HG02938 (cell line): ENCODE measurements at regions not wholly inside any gene's neighbourhood (a gene's known extent, or its start where the extent isn't known, plus 50 kb on each side); places are given as distances from the start of the nearest gene placed in this dataset.

ENCODE experiments used
- ATAC-seq: cut with Tn5 transposase; IDR thresholded peaks from one replicate; pipeline ENCODE4 v1.9.1; 2021; ENCODE audit warnings: mild to moderate bottlenecking, moderate library complexity; ENCODE audit not compliant: unreplicated experiment

DNA sequence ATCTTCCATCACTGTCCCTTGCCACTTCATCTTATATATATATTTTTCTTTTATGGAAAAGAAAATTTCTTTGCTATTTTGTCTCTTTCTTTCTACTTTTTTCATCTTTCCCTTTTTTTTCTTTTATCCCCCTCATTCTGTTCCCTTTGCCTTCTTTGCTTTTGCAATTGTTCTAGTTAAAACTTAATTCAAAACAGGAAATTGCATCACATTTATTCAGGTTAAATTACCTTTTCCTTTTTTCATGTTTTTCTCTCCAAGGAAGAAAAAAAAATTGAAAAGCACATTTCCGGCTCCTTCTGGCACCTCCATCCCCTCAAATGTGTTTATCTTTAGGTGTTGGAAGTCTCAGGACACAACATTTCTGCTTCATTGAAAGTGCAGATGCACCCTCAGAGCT, 176.9 kb downstream of the FGF1 start:
- ATAC-seq = no peak

DNA sequence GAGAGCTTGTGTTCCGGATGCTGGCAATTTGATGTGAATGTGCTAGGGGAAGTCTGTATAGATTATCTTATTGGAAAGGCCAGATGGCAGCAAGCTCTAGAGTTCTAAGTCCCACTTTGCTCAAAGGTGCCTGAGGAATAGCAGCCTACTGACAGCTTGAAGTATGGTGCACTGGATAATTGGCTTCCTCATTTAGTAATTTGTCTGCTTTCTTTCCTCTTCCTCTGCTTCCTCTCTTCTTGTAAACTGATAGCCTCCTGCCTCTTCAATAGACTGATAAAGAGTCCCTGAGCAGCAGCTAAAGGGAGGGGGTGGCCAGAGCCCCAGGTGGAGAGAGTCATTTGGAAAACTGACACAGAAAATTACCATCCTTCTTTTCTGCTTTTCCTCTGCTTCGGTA, 177.3 kb downstream of the FGF1 start:
- ATAC-seq = no peak

DNA sequence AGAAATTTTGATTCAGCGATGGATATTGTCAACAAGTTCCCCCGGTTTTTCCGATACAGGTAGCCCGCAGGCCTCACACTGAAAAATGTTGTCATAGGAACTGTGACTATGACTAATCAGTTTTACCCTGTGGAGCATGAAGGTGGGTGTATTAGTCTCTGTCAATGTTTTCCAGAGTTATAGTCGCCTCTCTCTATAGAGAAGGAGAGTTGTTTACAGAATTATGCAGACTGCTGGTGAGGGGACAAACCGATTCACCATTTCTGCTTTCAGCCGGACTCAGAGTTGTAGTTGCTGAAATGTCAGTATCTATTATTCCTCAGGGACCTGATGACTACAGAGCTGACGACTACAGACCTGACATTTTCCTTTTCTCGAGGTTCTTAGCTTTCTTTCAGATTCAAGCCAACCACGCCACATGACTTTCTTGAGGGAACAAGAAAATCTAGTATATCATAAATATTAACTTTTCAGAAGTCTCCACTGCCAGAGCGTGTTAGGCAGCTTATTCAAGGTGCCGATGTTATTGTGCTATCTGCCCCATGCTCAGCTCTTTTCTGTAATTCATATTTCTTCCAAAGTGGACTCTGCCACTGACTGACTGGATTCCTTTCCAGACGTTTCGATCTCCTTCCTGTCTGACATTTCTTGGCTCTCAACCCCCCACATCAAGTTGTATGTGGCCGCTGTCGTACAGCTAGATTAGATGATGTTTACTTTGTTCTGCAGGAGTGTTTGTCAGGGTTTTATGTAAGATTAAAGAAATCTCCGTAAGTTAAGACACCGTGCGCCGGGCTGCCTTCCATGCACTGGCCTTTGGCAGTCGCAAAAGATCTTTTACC, 178.1 kb downstream of the FGF1 start:
- no peak for ATAC-seq

DNA sequence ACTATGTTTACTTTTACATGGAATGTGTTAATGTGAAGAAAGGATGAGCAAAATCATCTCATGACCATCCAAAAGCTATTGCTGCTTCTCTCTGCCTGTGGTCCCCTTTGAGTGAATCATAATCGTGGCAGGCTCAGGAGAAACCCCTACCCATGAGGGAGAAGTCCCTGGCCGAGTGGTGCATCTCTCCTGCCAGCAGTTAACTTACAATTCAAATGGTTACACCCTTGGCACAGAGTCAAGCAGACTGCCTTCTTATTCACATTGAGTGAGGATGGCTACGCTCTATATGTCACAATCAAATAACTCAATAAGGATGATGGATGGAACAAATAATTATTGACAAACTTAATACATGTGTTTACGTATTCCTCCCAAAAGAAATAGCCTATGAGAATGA, 179.1 kb downstream of the FGF1 start:
- ATAC-seq = no peak

DNA sequence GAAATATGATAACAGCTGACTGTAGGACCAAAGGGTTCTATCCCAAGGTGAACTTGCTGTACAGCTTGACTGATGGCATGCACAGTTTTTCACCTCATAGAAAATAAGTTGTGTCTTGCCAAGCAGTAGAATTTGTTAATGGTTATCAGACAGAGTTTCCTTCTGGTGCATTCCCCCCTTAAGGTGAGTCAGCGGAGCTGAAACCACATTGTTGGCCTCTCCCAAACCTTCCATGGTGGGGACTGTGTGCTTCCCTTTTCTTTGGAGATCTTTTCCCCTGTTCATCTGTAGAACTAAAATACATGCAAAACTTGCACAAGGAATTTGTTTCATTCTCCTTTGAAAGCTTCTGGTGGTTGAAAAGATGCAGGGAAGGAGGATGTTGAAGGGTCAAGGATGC, 179.8 kb downstream of the FGF1 start:
- ATAC-seq = no peak

DNA sequence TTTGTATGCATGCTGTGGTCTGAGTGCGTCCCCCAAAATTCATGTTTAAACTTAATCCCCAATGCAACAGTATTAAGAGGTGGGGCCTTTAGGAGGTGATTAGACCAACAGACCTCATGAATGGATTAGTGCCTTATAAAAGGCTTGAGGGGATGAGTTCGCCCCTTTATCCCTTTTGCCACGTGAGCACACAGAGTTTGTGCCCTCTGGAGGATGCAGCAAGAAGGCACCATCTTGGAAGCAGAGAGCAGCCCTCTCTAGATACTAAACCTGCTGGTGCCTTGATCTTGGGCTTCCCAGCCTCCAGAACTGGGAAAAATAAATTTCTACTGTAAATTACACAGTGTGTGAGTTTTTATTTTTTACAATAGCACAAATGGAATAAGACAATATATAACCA, 177.1 kb upstream of the SPRY4 start:
- no peak for ATAC-seq

DNA sequence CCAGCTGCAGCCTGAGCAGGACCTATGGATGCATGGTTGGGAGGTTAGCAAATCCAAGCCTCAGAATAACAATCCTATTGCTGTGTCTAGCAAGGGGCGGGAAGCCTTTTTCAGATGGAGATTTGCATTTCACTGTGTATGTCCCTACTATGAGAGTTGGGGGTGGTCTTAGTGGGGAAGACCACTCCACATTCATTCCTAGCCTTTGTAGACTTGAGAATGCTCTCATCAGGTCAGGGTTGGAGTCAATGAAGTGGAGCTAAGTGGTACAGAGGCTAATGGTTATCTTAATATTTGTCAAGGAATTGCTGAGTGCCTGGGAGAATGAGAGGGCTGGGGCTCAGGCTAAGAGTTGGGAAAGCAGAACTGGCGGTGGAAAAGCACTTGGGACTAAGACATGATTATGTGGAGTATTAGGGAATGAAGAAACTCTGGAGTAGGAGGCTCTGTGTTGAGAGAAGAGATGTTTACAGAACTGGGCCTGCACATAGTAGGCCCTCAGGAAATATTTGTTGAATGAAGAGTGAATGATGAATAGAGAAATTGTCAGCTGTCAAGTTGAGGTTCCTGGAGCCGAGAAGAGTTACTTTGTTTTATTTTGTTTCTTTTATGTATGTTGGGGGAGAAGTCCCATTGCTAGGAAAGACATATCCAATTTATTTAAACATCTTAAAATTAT, 175.5 kb upstream of the SPRY4 start:
- no peak for ATAC-seq

DNA sequence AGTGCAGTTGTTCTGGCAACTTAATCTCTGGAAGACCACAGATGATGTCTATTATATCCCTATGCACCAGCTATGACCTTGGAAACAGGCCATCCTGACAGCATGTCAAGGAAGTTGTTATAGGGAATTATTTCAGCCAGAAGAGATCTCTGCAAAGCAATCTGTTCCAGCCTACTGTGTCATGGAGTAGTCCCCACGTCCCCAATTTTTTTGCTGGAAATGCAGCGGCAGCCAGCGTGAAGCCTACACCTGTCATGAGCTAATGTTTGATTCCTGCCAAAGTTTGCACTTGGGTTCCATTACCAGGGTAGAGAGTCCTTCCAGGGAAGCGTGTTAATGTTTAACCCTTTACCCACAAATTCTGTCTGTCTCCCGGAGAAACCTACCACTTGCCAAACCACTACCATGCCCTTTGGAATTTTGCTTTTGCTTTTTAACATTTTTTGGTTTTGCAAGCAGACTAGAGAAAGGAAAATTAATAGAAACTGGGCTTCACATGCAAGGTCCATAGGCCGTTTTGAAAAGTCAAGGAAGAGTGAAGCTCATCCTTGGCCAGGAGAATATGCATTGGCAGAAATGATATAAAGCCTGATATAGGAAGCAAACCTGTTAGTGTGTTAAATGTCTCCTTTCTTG, 174.9 kb upstream of the SPRY4 start:
- no peak for ATAC-seq

DNA sequence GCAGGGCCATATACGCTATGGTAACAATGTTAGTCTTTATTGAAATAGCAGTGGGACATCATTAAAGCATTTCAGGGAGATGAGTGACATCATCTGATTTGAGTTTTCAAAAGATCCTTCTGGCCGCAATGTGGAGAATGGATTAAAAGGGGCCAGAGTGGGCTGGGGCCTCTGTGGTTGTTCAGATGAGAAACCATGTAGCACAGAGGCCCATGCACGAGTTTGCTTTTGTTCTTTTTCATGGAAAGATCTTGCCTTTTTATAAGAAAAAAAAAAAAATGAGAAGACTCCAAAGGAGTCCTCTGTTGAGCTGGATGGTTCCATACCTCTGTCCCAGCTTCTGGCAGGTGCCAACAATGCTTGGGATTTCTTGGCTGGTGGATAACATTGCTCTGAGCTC, 173.5 kb upstream of the SPRY4 start:
- no peak for ATAC-seq

DNA sequence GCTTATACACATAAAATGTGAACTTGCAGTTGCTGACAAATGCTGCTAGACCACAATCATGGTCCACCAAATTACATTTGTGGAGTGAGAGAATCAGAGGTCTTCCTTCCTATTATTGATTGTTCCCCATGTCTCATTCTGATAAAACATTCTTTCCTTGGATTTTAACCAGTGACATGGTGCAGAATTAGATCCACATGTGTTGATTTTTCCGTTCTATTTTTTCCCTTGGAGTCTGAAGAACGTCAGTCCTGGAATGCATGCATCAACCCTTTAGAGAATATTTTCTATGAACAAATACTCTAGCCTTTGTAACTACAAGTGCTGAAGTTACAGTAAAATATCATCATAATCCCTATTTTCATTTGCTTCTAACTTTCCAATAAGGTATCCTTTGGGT, 170.7 kb upstream of the SPRY4 start:
- no peak for ATAC-seq

DNA sequence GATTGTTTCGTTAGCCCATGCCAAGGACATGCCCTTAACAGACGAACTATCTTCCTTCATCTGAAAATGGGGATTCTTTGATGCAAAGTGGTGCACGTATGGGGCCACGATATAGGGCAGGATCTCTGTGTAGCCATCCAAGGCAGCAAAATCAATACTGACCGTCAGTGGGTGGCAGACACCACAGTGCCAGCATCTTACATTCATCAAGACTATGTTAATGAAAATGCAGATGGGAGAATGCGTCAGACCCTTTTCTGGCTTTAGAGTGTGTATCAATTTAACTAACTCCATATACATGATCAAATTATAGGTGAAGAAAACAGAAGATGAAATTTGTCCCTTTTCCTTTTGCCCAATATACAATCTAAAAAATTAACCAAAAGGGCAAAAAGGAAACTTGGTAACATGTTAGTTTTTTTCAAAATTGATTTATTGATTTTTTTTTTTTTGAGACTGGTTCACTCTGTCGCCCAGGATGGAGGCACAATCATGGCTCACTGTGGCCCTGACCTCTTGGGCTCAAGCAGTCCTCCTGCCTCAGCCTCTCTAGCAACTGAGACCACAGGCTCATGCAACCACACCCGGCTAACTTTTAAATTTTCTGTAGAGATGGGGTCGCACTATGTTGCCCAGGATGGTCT, 169.2 kb upstream of the SPRY4 start:
- ATAC-seq = no peak

DNA sequence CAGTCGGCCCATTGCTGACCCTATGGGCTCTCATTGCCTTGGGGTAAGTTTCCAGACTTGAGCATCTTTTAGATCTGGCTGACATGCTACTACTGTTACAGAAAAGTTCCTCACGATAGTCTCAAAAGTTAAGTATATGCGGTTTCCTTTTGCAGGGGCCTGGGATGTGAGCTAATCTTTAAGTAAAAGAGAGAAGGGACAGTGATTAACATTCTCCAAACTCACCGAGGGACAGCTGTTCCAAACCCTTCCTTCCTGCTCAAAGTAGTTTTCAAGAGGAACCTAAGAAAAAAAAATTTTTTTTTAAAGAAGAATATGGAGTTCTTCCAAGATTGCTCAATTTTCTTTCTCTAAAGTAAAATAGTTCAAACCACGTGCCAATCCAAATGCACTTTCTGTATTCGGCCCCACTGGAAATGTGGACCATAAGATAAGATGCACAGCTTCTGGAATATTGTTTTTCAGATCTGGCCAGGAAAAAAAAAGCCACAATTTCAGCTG, 168.0 kb upstream of the SPRY4 start:
- no peak for ATAC-seq

DNA sequence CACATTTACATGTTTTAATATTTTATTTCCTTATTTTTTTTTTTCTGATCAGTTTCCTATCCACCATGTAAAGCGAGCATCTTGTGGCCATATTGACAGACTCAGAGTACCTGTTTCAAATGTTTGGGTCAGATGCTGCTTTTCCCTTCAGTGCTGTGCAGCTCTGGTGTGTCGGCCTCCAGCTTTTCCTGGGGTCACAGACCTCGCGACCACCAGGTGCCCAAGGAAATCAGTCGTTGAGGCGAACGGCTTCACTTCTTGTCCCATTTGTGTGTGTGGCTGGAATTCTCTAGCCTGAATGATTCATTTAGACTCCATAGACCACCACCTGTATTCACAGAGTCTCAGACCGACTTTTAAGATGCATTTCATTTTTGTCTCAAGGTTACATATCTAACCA, 166.9 kb upstream of the SPRY4 start:
- no peak for ATAC-seq

DNA sequence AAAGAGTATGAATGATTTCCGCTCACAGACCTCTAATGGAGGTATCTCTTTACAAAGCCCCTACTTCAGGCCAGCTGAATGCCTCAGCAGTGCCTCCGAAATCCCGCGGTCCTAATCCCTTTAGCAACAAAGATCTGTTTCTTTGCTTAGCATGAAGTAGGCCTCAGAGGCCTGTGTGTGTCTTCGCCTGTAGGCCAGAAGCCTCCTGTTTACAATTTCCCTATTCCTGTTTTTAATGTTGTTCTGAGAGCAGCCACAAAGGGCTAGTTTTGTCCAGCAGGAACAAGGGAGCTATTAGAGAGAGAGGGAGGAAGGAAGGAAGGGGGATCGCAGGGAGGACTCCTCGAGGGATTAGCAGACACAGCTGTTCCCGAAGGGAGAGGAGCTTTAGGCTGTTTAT, 166.4 kb upstream of the SPRY4 start:
- no peak for ATAC-seq

DNA sequence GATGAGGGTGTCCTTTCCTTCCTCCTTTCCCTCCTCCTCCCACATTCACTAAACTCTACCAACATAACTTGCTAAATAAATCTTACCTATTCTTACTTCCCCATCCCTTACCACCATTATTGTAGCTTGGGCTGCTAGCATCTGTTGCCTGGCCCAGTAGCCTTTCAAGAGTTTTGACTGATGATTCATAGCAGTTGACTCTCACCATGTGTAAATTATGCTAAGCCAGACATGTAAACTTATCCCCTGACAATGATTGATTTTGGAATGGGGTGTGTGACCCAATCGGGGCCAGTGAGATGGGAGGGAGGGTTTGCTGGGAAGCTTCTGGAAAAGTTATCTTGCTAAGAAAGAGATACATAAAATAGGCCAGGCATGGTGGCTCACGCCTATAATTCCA, 161.8 kb upstream of the SPRY4 start:
- no peak for ATAC-seq

DNA sequence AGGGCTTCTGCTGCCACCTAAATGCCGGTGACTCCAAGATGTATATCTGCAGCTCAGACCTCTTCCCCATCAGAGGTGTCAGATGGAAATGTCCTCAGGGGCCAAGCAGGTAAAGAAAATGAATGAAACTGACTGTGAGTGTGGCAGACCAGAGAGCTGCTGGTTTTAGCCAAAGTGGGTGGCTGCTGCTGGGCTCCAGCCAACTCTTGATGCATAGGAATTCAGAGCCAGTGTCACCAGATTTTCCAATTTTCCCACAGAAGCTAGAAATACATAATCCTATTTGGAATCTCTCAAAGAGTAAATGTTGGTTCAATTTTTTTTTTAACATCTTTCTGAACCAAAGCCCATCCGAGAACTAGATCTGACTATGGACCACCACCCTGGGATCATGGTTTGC, 161.2 kb upstream of the SPRY4 start:
- ATAC-seq = no peak

DNA sequence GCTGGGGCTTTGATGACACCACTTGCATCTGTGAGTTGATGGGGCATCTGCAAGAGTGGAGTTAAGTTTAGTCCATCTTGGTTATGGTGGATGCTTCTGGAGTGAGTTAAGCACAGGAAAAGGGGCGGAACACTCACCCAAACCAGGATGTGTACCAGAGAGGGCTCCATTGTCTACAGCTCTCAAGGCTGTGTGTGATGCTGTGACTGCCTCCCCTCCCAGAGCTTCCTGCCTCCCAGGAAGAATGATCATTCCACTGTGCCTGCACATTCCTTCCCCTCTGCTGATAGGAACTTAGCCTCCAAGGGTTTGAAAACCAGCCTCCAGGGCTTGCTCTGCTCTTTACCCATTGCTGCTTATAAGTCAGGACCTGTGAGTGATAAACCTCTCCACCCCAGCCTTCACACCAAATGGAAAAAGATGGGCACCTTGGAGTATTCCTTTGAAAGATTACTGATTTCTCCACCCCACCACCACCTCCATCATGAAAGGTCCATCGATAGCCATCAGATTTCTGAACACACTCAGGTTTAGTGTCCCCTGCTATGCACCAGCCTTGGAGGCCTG, 160.1 kb upstream of the SPRY4 start:
- ATAC-seq = no peak

DNA sequence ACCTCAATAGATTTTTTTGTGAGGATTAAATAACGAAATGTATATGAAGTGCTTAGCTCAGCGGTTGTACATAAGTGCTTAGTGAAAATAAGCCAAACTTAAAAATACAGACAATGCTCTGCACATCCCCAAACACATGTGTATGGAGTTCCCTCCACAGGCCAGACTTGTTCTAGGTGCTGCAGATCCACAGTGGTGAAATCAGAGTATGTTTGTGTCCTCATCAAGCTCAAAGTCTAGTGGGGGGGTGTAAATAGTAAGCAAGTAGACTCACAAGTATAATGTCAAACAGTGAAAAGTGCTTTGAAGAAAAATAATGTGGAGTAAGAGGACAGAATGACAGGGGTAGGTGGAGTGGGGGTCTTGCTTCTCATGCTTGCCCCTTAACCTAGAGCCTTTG, 157.4 kb upstream of the SPRY4 start:
- ATAC-seq = no peak

DNA sequence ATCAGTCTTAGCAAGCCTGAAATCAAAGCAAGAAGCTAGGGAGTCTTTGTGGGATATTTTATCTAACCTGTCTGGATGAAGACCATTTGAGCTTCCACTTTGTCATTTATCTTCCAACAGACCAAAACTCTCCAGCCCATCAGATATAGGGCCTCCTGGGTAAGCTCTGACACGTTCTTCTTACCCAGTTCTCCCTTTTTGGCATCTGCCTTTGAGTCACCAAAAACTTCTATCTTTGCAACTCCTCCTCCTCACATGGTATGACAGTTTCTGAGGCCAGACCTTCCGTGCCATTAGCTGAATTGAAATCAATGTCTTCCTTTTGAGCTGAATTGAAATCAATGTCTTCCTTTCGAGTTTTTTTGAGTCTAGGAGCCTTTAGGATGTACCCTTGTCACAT, 156.6 kb upstream of the SPRY4 start:
- ATAC-seq = no peak

DNA sequence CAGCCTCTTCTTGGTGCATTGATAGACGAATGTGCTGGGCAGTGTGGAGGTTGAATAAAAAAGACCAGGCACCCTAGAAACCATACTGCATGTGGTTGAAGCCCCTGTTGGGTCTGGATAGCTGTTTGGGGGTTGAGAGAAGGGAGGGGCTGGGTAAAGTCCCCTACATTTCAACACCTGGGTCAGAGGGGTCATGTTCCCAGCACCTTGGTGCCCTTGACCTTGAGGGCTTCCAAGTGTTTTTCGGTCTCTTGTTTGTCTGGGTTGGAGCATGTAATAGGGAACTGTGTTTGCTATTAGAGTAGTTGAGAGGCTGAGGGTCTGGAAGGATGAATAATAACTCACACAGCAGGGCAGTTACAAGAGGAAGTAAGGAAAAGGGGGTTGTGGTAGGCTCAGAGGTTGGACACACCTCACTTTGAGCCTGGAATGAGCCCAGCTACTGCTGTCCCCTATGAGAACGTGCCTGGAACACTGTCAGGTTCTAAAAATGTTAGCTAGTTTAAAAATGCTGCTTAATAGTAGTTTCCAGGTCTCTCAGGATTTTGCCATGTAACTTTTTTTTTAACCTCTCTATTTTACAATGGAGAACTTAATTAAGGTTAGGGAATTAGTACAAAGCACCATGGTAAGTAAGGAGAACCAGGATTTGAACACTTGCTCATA, 155.2 kb upstream of the SPRY4 start:
- ATAC-seq = no peak

DNA sequence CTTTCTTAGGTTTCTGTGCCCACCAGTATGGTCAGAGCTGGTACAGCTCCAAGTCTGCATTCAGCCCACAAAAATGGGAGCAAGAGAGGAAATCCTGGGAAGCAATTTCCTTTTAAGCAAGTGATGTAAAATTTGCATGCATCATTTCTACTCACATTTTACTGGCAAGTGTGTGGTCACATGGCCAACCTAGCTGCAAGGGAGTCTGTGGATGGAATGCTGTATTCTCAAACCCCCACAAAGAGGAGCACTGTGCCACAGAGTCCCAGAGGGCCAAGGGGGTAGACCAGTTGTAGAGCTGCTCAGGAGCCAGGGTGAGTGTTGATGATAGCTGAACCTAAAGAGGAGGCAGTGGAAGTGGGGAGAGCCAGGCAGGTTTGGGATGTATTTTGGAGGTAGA, 154.3 kb upstream of the SPRY4 start:
- ATAC-seq = no peak
